MCF 10A (cell line): ENCODE measurements at regions not wholly inside any gene's neighbourhood (a gene's known extent, or its start where the extent isn't known, plus 50 kb on each side); places are given as distances from the start of the nearest gene placed in this dataset.

Experiments
- BruUV-seq: library from RNA; stranded (reverse); fragments of 400-500 nt; replicated peaks from 2 replicates; lab custom pipeline; 2021; lab: Mats Ljungman, UMichigan
- CTCF ChIA-PET: fragments of 300-600 bp; sonication (Branson Sonifier 250); formaldehyde crosslinking; extraction: SDS; loops from one replicate; lab custom pipeline; 2021; ENCODE audit warnings: antibody characterized with exemption, inconsistent platforms; lab: Yijun Ruan, JAX
- POLR2A ChIA-PET: fragments of 300-600, 350-650 bp; sonication (Branson Sonifier 250); formaldehyde crosslinking; extraction: SDS; loops from one replicate; lab custom pipeline; 2020; ENCODE audit warnings: antibody characterized with exemption, inconsistent platforms; lab: Yijun Ruan, JAX
- DNase-seq: peaks from one replicate; pipeline ENCODE4 v3.0.0-alpha.2; 2018; ENCODE audit not compliant: unreplicated experiment
- H3K27ac Mint-ChIP-seq: one replicate; pipeline ENCODE4 v1.8.0; 2022; ENCODE audit warnings: mild to moderate bottlenecking, low read depth, mixed read lengths; ENCODE audit not compliant: unreplicated experiment
- H3K27me3 Mint-ChIP-seq: one replicate; pipeline ENCODE4 v1.8.0; 2022; ENCODE audit warnings: mixed read lengths; ENCODE audit not compliant: insufficient read depth, unreplicated experiment
- H3K36me3 Mint-ChIP-seq: one replicate; pipeline ENCODE4 v1.8.0; 2022; ENCODE audit warnings: mild to moderate bottlenecking, moderate library complexity, mixed read lengths; ENCODE audit not compliant: insufficient read depth, unreplicated experiment
- H3K4me1 Mint-ChIP-seq: one replicate; pipeline ENCODE4 v1.8.0; 2022; ENCODE audit warnings: mixed read lengths; ENCODE audit not compliant: insufficient read depth, unreplicated experiment
- H3K4me3 Mint-ChIP-seq: one replicate; pipeline ENCODE4 v1.8.0; 2022; ENCODE audit warnings: mild to moderate bottlenecking, moderate library complexity, mixed read lengths; ENCODE audit not compliant: unreplicated experiment
- H3K9me3 Mint-ChIP-seq: one replicate; pipeline ENCODE4 v1.8.0; 2022; ENCODE audit warnings: mixed read lengths; ENCODE audit not compliant: unreplicated experiment
- CTCF ChIP-seq: fragments of 200-600 bp; IDR thresholded peaks from one replicate; pipeline ENCODE4 v1.8.0; 2022; ENCODE audit warnings: antibody characterized with exemption, mild to moderate bottlenecking; ENCODE audit not compliant: unreplicated experiment
- intact Hi-C: fragments of 100-400 bp; cut with micrococcal nuclease; formaldehyde crosslinking; loops from 2 replicates; pipeline ENCODE4 v1.14.1; 2022

DNA sequence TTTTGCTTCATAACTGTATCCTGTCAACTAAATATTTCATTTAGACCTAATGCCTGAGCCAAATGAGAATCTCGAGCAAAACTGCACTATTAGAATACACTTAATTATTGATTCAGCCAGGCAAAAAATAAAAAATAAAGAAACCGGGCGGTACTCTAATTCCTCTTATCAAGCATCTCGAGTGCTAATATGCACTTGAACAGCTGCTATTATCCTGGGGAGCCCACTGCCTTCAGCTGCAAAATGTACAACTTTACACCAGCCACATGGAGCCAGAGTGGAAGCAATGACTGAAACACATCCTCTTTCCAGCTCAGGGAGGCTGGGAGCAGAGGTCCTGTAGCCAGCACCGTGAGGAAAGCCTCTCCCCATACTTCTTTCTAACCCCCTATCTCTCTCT lies 390.0 kb upstream of the CADM1 start:
- TF ChIP-seq CTCF = no peak
- ChIA-PET POLR2A (no interaction called here), CTCF (interaction anchor here (0.6 kb wide), 1 partner anchor 1328 kb away, joined by 4 read pairs; no protein-coding TSS in a partner anchor)
- Mint-ChIP-seq H3K9me3 (peaks cover 38% of the 10 kb centered on the region), H3K27me3 (no peaks in the 10 kb centered on the region), H3K27ac (no peak overlapping the region), H3K4me3 (no peak overlapping the region), H3K36me3 (peaks cover 6% of the 10 kb centered on the region), H3K4me1 (no peaks in the 10 kb centered on the region)
- DNase-seq = no peak
- no TSS peak for BruUV-seq
- intact Hi-C loops = no loop called here

- ChIA-PET POLR2A (no interaction called here), CTCF (interaction anchor here (0.6 kb wide), 1 partner anchor 1328 kb away, joined by 4 read pairs; no protein-coding TSS in a partner anchor)
- Mint-ChIP-seq H3K4me3 (no peak overlapping the region), H3K9me3 (peaks cover 37% of the 10 kb centered on the region), H3K27me3 (no peaks in the 10 kb centered on the region), H3K27ac (no peak overlapping the region), H3K4me1 (no peaks in the 10 kb centered on the region), H3K36me3 (peaks cover 6% of the 10 kb centered on the region)
- no peak for TF ChIP-seq CTCF
- BruUV-seq = no TSS peak
- intact Hi-C loops = no loop called here
- DNase-seq = no peak
These were observed 389.4 kb upstream of the CADM1 start for GRCh38 chr11:115893461-115894099.

- Mint-ChIP-seq H3K9me3 (peaks cover 39% of the 10 kb centered on the region), H3K4me3 (no peak overlapping the region), H3K36me3 (no peaks in the 10 kb centered on the region), H3K4me1 (no peaks in the 10 kb centered on the region), H3K27ac (no peak overlapping the region), H3K27me3 (no peaks in the 10 kb centered on the region)
- BruUV-seq = no TSS peak
- ChIA-PET POLR2A (no interaction called here), CTCF (no interaction called here)
- intact Hi-C loops = no loop called here
- no peak for TF ChIP-seq CTCF
- DNase-seq = no peak
These were observed 387.8 kb upstream of the CADM1 start for GRCh38 chr11:115892016-115892415.

GRCh38 chr11:115891581-115891980 lies 387.4 kb upstream of the CADM1 start:
- Mint-ChIP-seq H3K4me3 (no peak overlapping the region), H3K36me3 (no peaks in the 10 kb centered on the region), H3K4me1 (no peaks in the 10 kb centered on the region), H3K9me3 (peaks cover 41% of the 10 kb centered on the region), H3K27me3 (no peaks in the 10 kb centered on the region), H3K27ac (no peak overlapping the region)
- intact Hi-C loops = no loop called here
- BruUV-seq = no TSS peak
- TF ChIP-seq CTCF = no peak
- no peak for DNase-seq
- ChIA-PET POLR2A (no interaction called here), CTCF (no interaction called here)
